ENCODE measurements at regions not wholly inside any gene's neighbourhood (a gene's known extent, or its start where the extent isn't known, plus 50 kb on each side); places are given as distances from the start of the nearest gene placed in this dataset.

- TF ChIP-seq, protein P1, sequence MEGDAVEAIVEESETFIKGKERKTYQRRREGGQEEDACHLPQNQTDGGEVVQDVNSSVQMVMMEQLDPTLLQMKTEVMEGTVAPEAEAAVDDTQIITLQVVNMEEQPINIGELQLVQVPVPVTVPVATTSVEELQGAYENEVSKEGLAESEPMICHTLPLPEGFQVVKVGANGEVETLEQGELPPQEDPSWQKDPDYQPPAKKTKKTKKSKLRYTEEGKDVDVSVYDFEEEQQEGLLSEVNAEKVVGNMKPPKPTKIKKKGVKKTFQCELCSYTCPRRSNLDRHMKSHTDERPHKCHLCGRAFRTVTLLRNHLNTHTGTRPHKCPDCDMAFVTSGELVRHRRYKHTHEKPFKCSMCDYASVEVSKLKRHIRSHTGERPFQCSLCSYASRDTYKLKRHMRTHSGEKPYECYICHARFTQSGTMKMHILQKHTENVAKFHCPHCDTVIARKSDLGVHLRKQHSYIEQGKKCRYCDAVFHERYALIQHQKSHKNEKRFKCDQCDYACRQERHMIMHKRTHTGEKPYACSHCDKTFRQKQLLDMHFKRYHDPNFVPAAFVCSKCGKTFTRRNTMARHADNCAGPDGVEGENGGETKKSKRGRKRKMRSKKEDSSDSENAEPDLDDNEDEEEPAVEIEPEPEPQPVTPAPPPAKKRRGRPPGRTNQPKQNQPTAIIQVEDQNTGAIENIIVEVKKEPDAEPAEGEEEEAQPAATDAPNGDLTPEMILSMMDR (conservative IDR thresholded peaks at IDR 0.05; ENCODE audit: low read length), result no peak
- TF ChIP-seq EZH2phosphoT487 (IDR thresholded peaks at IDR 0.05; ENCODE audit: borderline replicate concordance, low read depth, low read length), result no peak
Measured at GRCh38 chr21:35127851-35128250, 78.7 kb upstream of the RUNX1 start.

All from OCI-LY7 (cell line).